Lung (tissue), 11 donors: ENCODE measurements at regions not wholly inside any gene's neighbourhood (a gene's known extent, or its start where the extent isn't known, plus 50 kb on each side); places are given as distances from the start of the nearest gene placed in this dataset.

Experiments used
- ATAC-seq: fragments of 200-7000 bp; cut with Tn5 transposase; one replicate; pipeline ENCODE4 v1.9.1; 2020; ENCODE audit warnings: moderate number of reproducible peaks; ENCODE audit not compliant: insufficient read depth, low FRiP score
- DNase-seq, 3 donors: peaks; one replicate each; pipeline ENCODE4 v3.0.0-alpha.2; 2013 to 2017
- H3K27ac ChIP-seq, 2 donors: one replicate each; pipeline ENCODE4 v1.5.1; 2013; ENCODE audit warnings: mild to moderate bottlenecking in 2 of 2, moderate library complexity in 2 of 2, control low read depth in 1 of 2, inconsistent platforms in 1 of 2, low read depth in 1 of 2, low read length in 1 of 2
- H3K27me3 ChIP-seq, 3 donors: one replicate each; pipeline ENCODE4 v1.5.1; 2013; ENCODE audit warnings: low read length in 2 of 3; ENCODE audit not compliant: control insufficient read depth in 3 of 3, insufficient read depth in 3 of 3
- H3K36me3 ChIP-seq, 4 donors: one replicate each; pipeline ENCODE4 v1.5.1; 2013; ENCODE audit warnings: low read length in 4 of 4, mild to moderate bottlenecking in 1 of 4, moderate library complexity in 1 of 4; ENCODE audit not compliant: control insufficient read depth in 4 of 4, insufficient read depth in 4 of 4
- H3K4me1 ChIP-seq, 5 donors: one replicate each; pipeline ENCODE4 v1.5.1; 2013; ENCODE audit warnings: low read length in 5 of 5, mild to moderate bottlenecking in 2 of 5, moderate library complexity in 1 of 5; ENCODE audit not compliant: control insufficient read depth in 5 of 5, insufficient read depth in 5 of 5
- H3K4me3 ChIP-seq: one replicate; pipeline ENCODE4 v1.5.1; 2013; ENCODE audit warnings: mild to moderate bottlenecking, control low read depth, moderate library complexity
- H3K9ac ChIP-seq, 2 donors: one replicate each; pipeline ENCODE4 v1.5.1; 2013; ENCODE audit warnings: low read length in 2 of 2, control low read depth in 1 of 2; ENCODE audit not compliant: insufficient read depth in 1 of 2
- H3K9me3 ChIP-seq, 4 donors: one replicate each; pipeline ENCODE4 v1.5.1; 2013; ENCODE audit warnings: low read length in 3 of 4, mild to moderate bottlenecking in 1 of 4, moderate library complexity in 1 of 4; ENCODE audit not compliant: control insufficient read depth in 4 of 4, insufficient read depth in 3 of 4
- CTCF ChIP-seq: IDR thresholded peaks from 2 replicates; pipeline ENCODE4 v1.5.1; 2012; ENCODE audit warnings: mild to moderate bottlenecking; ENCODE audit errors: control extremely low read depth, extremely low read depth
- WGBS, 2 donors: extraction: QIAGEN DNeasy Blood & Tissue Kit; methylation state at CpG; one replicate each; pipeline ENCODE4 v1.1.7; 2013; 5-methylcytosine and 5-hydroxymethylcytosine counted together
- donor health status: control.
- donor health status: control.
- donor health status: Bipolar disorder and iron deficiency.
- donor health status: healthy.
- donor health status: DM: yes; HTN: yes; CAD: no.

- ATAC-seq, result no peak
- no peak for TF ChIP-seq CTCF
- no peaks in the 10 kb centered on the region for H3K4me1 ChIP-seq
- H3K4me3 ChIP-seq, result no peak overlapping the region
- no peak overlapping the region for H3K9ac ChIP-seq
- no peaks in the 10 kb centered on the region for H3K9me3 ChIP-seq
- H3K27me3 ChIP-seq, result no peaks in the 10 kb centered on the region
- DNase-seq, result no peak
- H3K27ac ChIP-seq, result no peak overlapping the region
- WGBS, 2 donors, result 73 to 80% methylated on average over 2 of the region's 2 CpGs
- H3K36me3 ChIP-seq, result peaks cover 15 to 34% (median 21%) of the 10 kb centered on the region in 4 donors
These were observed 261.7 kb downstream of the UTRN start for GRCh38 chr6:144546807-144547206.

GRCh38 chr6:144547409-144547808, 262.3 kb downstream of the UTRN start:
- Histone ChIP-seq H3K4me3 (no peak overlapping the region), H3K36me3 (peaks cover 15 to 33% (median 23%) of the 10 kb centered on the region in 4 donors)

GRCh38 chr6:144548536-144548935, 263.4 kb downstream of the UTRN start:
- no peak for TF ChIP-seq CTCF
- ATAC-seq, result no peak
- WGBS, 2 donors, result 92 to 93% methylated on average over 9 of the region's 9 CpGs
- Histone ChIP-seq H3K27ac (no peak overlapping the region), H3K27me3 (no peaks in the 10 kb centered on the region), H3K4me3 (no peak overlapping the region), H3K36me3 (peaks cover 15 to 23% (median 19%) of the 10 kb centered on the region in 4 donors), H3K4me1 (no peaks in the 10 kb centered on the region), H3K9ac (no peak overlapping the region), H3K9me3 (no peaks in the 10 kb centered on the region)
- no peak for DNase-seq

More at GRCh38 chr6:144547409-144547808, 262.3 kb downstream of the UTRN start:
- no peak for ATAC-seq
- no peak for DNase-seq
- no peaks in the 10 kb centered on the region for H3K4me1 ChIP-seq
- no peak overlapping the region for H3K27ac ChIP-seq
- TF ChIP-seq CTCF, result no peak
- no peaks in the 10 kb centered on the region for H3K27me3 ChIP-seq
- no peaks in the 10 kb centered on the region for H3K9me3 ChIP-seq
- WGBS, 2 donors, result 79 to 83% methylated on average over 1 of the region's 1 CpG
- H3K9ac ChIP-seq, result no peak overlapping the region
